ENCODE measurements at regions not wholly inside any gene's neighbourhood (a gene's known extent, or its start where the extent isn't known, plus 50 kb on each side); places are given as distances from the start of the nearest gene placed in this dataset.

DNA sequence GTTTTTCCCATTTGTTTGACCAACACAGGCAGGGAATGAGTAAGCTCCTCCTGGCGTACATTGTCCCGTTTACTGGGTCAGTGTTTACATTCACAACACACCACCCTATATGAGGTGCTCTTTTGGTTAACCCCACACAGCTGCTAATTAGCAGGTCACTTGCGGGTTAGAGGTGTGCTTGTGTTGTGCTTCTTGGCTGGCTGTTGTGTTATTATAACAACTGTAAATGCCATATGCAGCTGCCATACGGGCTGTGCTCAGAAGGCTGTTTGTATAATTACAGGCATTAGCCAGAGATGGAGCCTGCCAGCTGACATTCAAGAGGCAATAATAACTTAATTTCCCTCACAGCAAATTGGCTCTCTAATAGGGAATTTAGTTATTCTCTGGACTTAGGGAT lies 205.1 kb upstream of the ELAC2 start:
- Histone ChIP-seq H3K9me3 (replicated peaks in 1 of 2; ENCODE audit: control insufficient read depth in 1 of 2, insufficient read depth in 1 of 2, low read length in 2 of 2) (peaks cover 2 to 3% of the 10 kb centered on the region in 2 donors), H3K27me3 (ENCODE audit: control insufficient read depth in 2 of 2, insufficient read depth in 2 of 2, low read length in 2 of 2) (no peaks in the 10 kb centered on the region), H3K4me3 (replicated peaks in 1 of 3; ENCODE audit: low read depth in 2 of 3, low read length in 3 of 3) (no peak overlapping the region), H3K36me3 (replicated peaks in 1 of 2; ENCODE audit: control insufficient read depth in 1 of 2, insufficient read depth in 2 of 2, low read length in 2 of 2) (no peaks in the 10 kb centered on the region), H4K20me1 (ENCODE audit: insufficient read depth, low read length) (no peaks in the 10 kb centered on the region), H3K27ac (ENCODE audit: low read depth in 1 of 2, low read length in 2 of 2) (no peak overlapping the region), H3K4me1 (ENCODE audit: control insufficient read depth in 1 of 2, insufficient read depth in 2 of 2, low read length in 2 of 2) (no peaks in the 10 kb centered on the region), H2AFZ (ENCODE audit: insufficient read depth, low read depth, low read length, poor library complexity, severe bottlenecking) (no peak overlapping the region), H3K79me2 (ENCODE audit: insufficient read depth, low read length) (no peaks in the 10 kb centered on the region), H3K4me2 (replicated peaks; ENCODE audit: extremely low read depth, low read length, poor library complexity, severe bottlenecking) (no peak overlapping the region), H3K9ac (ENCODE audit: insufficient read depth, low read length, poor library complexity, severe bottlenecking) (no peak overlapping the region)
- Mint-ChIP-seq H3K27me3 (ENCODE audit: low read depth in 3 of 3) (peaks cover 0 to 3% (median 2%) of the 10 kb centered on the region in 3 donors), H3K27ac (no peak overlapping the region), H3K36me3 (no peaks in the 10 kb centered on the region), H3K4me3 (no peak overlapping the region), H3K9me3 (peaks cover 0 to 10% (median 2%) of the 10 kb centered on the region in 7 donors), H3K4me1 (no peaks in the 10 kb centered on the region)
- DNase-seq = no peak
- intact Hi-C loops (cut with micrococcal nuclease) = no loop called here
- TF ChIP-seq CTCF (IDR thresholded peaks at IDR 0.05) = no peak
- WGBS (ENCODE audit: insufficient coverage) = no CpG with 5 or more reads among the region's 4 CpGs

GRCh38 chr17:13212860-13213259 lies 195.0 kb upstream of the ELAC2 start:
- Histone ChIP-seq H3K9me3 (replicated peaks in 1 of 2; ENCODE audit: control insufficient read depth in 1 of 2, insufficient read depth in 1 of 2, low read length in 2 of 2) (no peaks in the 10 kb centered on the region), H3K79me2 (ENCODE audit: insufficient read depth, low read length) (no peaks in the 10 kb centered on the region), H3K27ac (ENCODE audit: low read depth in 1 of 2, low read length in 2 of 2) (no peak overlapping the region), H3K9ac (ENCODE audit: insufficient read depth, low read length, poor library complexity, severe bottlenecking) (no peak overlapping the region), H3K36me3 (replicated peaks in 1 of 2; ENCODE audit: control insufficient read depth in 1 of 2, insufficient read depth in 2 of 2, low read length in 2 of 2) (no peaks in the 10 kb centered on the region), H3K27me3 (ENCODE audit: control insufficient read depth in 2 of 2, insufficient read depth in 2 of 2, low read length in 2 of 2) (no peaks in the 10 kb centered on the region), H3K4me3 (replicated peaks in 1 of 3; ENCODE audit: low read depth in 2 of 3, low read length in 3 of 3) (no peak overlapping the region), H3K4me2 (replicated peaks; ENCODE audit: extremely low read depth, low read length, poor library complexity, severe bottlenecking) (no peak overlapping the region), H2AFZ (ENCODE audit: insufficient read depth, low read depth, low read length, poor library complexity, severe bottlenecking) (no peak overlapping the region), H3K4me1 (ENCODE audit: control insufficient read depth in 1 of 2, insufficient read depth in 2 of 2, low read length in 2 of 2) (no peaks in the 10 kb centered on the region), H4K20me1 (ENCODE audit: insufficient read depth, low read length) (no peaks in the 10 kb centered on the region)
- Mint-ChIP-seq H3K9me3 (peaks cover 0 to 15% (median 4%) of the 10 kb centered on the region in 7 donors), H3K27ac (no peak overlapping the region), H3K4me3 (no peak overlapping the region), H3K4me1 (no peaks in the 10 kb centered on the region), H3K27me3 (ENCODE audit: low read depth in 3 of 3) (no peaks in the 10 kb centered on the region), H3K36me3 (no peaks in the 10 kb centered on the region)
- no peak for TF ChIP-seq CTCF (IDR thresholded peaks at IDR 0.05)
- intact Hi-C loops (cut with micrococcal nuclease) = no loop called here
- DNase-seq = no peak

All from CD14-positive monocyte (primary cell).